Upper lobe of left lung (tissue), 6 donors: ENCODE measurements at regions not wholly inside any gene's neighbourhood (a gene's known extent, or its start where the extent isn't known, plus 50 kb on each side); places are given as distances from the start of the nearest gene placed in this dataset.
A peak's percentile ranks its signal among the peaks of the same experiment; 100 is the strongest.

Experiments used
- ATAC-seq, 2 donors: fragments of 200-7000 bp; cut with Tn5 transposase; one replicate each; pipeline ENCODE4 v1.9.1; 2022; ENCODE audit warnings: mild to moderate bottlenecking in 2 of 2, moderate library complexity in 2 of 2; ENCODE audit not compliant: low FRiP score in 2 of 2
- DNase-seq, 2 donors: peaks; one replicate each; pipeline ENCODE4 v3.0.0-alpha.2; 2019 to 2020
- H3K27ac ChIP-seq, 4 donors: fragments of 200-600 bp; sonication (generic); one replicate each; pipeline ENCODE4 v1.5.1; 2016 to 2019
- H3K27me3 ChIP-seq, 4 donors: fragments of 200-600 bp; sonication (generic); one replicate each; pipeline ENCODE4 v1.5.1; 2017 to 2019
- H3K36me3 ChIP-seq, 4 donors: fragments of 200-600 bp; sonication (generic); one replicate each; pipeline ENCODE4 v1.5.1; 2016 to 2019
- H3K4me1 ChIP-seq, 4 donors: fragments of 200-600 bp; sonication (generic); one replicate each; pipeline ENCODE4 v1.5.1; 2018 to 2019
- H3K4me3 ChIP-seq, 4 donors: fragments of 200-600 bp; sonication (generic); one replicate each; pipeline ENCODE4 v1.5.1; 2017 to 2019; ENCODE audit warnings: mild to moderate bottlenecking in 2 of 4, moderate library complexity in 1 of 4
- H3K9me3 ChIP-seq, 4 donors: fragments of 200-600 bp; sonication (generic); one replicate each; pipeline ENCODE4 v1.5.1; 2018 to 2019
- CTCF ChIP-seq, 6 experiments: fragments of 450-650 bp in 4 of 6; fragments of 200-600 bp in 2 of 6; sonication (generic) in 2 of 6; IDR thresholded peaks; one replicate each; pipeline ENCODE4 v1.5.1; 2016 to 2019; ENCODE audit warnings: antibody characterized with exemption in 6 of 6
- EP300 ChIP-seq, 4 donors: sonication (generic); formaldehyde crosslinking; IDR thresholded peaks; one replicate each; pipeline ENCODE4 v1.5.1; 2017; ENCODE audit warnings: antibody characterized with exemption in 4 of 4, control low read depth in 2 of 4
- POLR2A ChIP-seq, 4 donors: fragments of 450-650 bp; IDR thresholded peaks; one replicate each; pipeline ENCODE4 v1.5.1; 2016 to 2017; ENCODE audit warnings: antibody characterized with exemption in 4 of 4, mild to moderate bottlenecking in 2 of 4
- POLR2AphosphoS5 ChIP-seq, 2 donors: sonication (generic); formaldehyde crosslinking; IDR thresholded peaks; one replicate each; pipeline ENCODE4 v1.5.1; 2017; ENCODE audit warnings: antibody characterized with exemption in 2 of 2
- WGBS, 2 donors: methylation state at CpG; one replicate each; pipeline ENCODE4 v1.1.5; 2017 to 2018; 5-methylcytosine and 5-hydroxymethylcytosine counted together
- donor health status: DM: no; HTN: no; CAD: no; lungs with moderate emphysema.
- donor health status: DM: no; HTN: yes; CAD: no; lungs with severe emphysema.

- H3K9me3 ChIP-seq, result no peaks in the 10 kb centered on the region
- H3K27me3 ChIP-seq, result no peaks in the 10 kb centered on the region
- DNase-seq (no peak), ATAC-seq (no peak)
- no peaks in the 10 kb centered on the region for H3K36me3 ChIP-seq
- TF ChIP-seq EP300 (IDR thresholded peaks at IDR 0.05), result no peak
- TF ChIP-seq POLR2AphosphoS5 (IDR thresholded peaks at IDR 0.05), result no peak
- TF ChIP-seq CTCF (IDR thresholded peaks at IDR 0.05), result no peak
- no peak for TF ChIP-seq POLR2A (IDR thresholded peaks at IDR 0.05)
- no peaks in the 10 kb centered on the region for H3K4me1 ChIP-seq
- WGBS, 2 donors, result 56 to 64% methylated on average over 11 of the region's 11 CpGs
- H3K27ac ChIP-seq, result no peak overlapping the region
- no peak overlapping the region for H3K4me3 ChIP-seq
These were observed 206.5 kb upstream of the AJAP1 start for GRCh38 chr1:4447778-4448420.

- Histone ChIP-seq H3K36me3 (no peaks in the 10 kb centered on the region), H3K9me3 (no peaks in the 10 kb centered on the region), H3K27ac (no peak overlapping the region), H3K4me3 (no peak overlapping the region), H3K4me1 (no peaks in the 10 kb centered on the region), H3K27me3 (no peaks in the 10 kb centered on the region)
- WGBS, 2 donors, result 84 to 85% methylated on average over 5 of the region's 5 CpGs
- no peak for DNase-seq
- TF ChIP-seq POLR2A (IDR thresholded peaks at IDR 0.05) (no peak), CTCF (IDR thresholded peaks at IDR 0.05) (no peak), EP300 (IDR thresholded peaks at IDR 0.05) (no peak), POLR2AphosphoS5 (IDR thresholded peaks at IDR 0.05) (no peak)
- no peak for ATAC-seq
These were observed 204.4 kb upstream of the AJAP1 start for GRCh38 chr1:4449972-4450371.

- no peak for DNase-seq
- ATAC-seq, result no peak
- H3K36me3 ChIP-seq, result no peaks in the 10 kb centered on the region
- H3K27ac ChIP-seq, result no peak overlapping the region
- no peaks in the 10 kb centered on the region for H3K4me1 ChIP-seq
- H3K4me3 ChIP-seq, result no peak overlapping the region
- WGBS, 2 donors, result 75 to 88% methylated on average over 1 of the region's 1 CpG
- no peak for TF ChIP-seq CTCF (IDR thresholded peaks at IDR 0.05)
- TF ChIP-seq POLR2A (IDR thresholded peaks at IDR 0.05), result no peak
- no peak for TF ChIP-seq POLR2AphosphoS5 (IDR thresholded peaks at IDR 0.05)
- TF ChIP-seq EP300 (IDR thresholded peaks at IDR 0.05), result no peak
- H3K27me3 ChIP-seq, result no peaks in the 10 kb centered on the region
- no peaks in the 10 kb centered on the region for H3K9me3 ChIP-seq
These were observed 201.7 kb upstream of the AJAP1 start for GRCh38 chr1:4452701-4453100.

DNA sequence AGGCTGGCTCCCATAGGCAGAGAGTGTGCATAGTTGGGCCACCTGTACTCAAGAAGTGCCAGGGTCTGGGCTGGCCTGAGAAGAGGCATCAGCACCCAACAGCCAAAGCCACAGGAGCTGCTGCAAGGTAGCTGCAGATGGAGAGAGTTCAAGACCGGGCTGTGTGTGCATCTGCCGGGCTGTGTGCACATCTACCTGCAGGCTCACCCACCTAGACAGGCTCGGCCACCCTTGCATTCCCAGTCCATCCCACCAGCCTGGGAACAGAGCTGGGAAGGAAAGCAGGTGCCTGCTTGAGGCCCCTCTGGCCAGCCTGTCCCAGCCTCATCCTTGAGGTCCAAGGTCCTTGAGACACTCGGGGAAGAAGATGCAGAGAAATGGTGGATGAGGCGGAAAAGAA lies 194.4 kb upstream of the AJAP1 start:
- Histone ChIP-seq H3K9me3 (no peaks in the 10 kb centered on the region), H3K36me3 (no peaks in the 10 kb centered on the region), H3K4me3 (no peak overlapping the region), H3K27ac (no peak overlapping the region), H3K27me3 (no peaks in the 10 kb centered on the region), H3K4me1 (no peaks in the 10 kb centered on the region)
- WGBS, 2 donors, result 72 to 93% methylated on average over 4 to 5 of the region's 5 CpGs
- no peak for DNase-seq
- TF ChIP-seq POLR2AphosphoS5 (IDR thresholded peaks at IDR 0.05) (no peak), CTCF (IDR thresholded peaks at IDR 0.05) (no peak), POLR2A (IDR thresholded peaks at IDR 0.05) (no peak), EP300 (IDR thresholded peaks at IDR 0.05) (no peak)
- ATAC-seq, result no peak

DNA sequence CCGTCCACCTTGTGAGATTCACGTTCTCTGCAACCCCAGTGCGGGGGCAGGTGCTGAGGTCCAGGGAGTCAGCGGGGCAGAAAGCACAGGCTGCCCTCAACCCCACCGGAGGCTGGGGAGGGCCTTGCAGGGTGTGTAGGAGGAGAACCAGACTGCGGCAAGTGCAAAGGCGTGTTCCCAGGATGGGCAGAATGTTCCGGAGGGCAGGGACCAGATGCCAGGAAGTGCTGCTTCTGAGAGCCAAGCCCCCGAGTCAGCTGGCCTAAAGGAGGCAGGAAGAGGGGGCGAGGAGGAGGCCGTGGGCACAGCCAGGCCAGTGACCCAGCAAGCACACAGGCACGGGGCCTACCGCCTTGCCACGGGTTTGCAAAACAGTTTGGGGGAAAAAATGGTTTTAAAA lies 193.8 kb upstream of the AJAP1 start:
- no peaks in the 10 kb centered on the region for H3K9me3 ChIP-seq
- H3K4me1 ChIP-seq, result no peaks in the 10 kb centered on the region
- no peak for ATAC-seq
- no peaks in the 10 kb centered on the region for H3K27me3 ChIP-seq
- no peaks in the 10 kb centered on the region for H3K36me3 ChIP-seq
- H3K27ac ChIP-seq, result no peak overlapping the region
- TF ChIP-seq CTCF (IDR thresholded peaks at IDR 0.05) (no peak), POLR2AphosphoS5 (IDR thresholded peaks at IDR 0.05) (no peak), POLR2A (IDR thresholded peaks at IDR 0.05) (no peak), EP300 (IDR thresholded peaks at IDR 0.05) (no peak)
- peak in 1 of 2 donors; percentile 42 for DNase-seq
- WGBS, 2 donors, result 75 to 78% methylated on average over 14 of the region's 14 CpGs
- no peak overlapping the region for H3K4me3 ChIP-seq
